Prostate gland (tissue), 2 donors: ENCODE measurements at regions not wholly inside any gene's neighbourhood (a gene's known extent, or its start where the extent isn't known, plus 50 kb on each side); places are given as distances from the start of the nearest gene placed in this dataset.

Experiments used
- CTCF ChIP-seq, 4 experiments: fragments of 200-600 bp in 2 of 4; fragments of 450-650 bp in 2 of 4; sonication (generic) in 2 of 4; IDR thresholded peaks; 1 replicate in 3 of 4; 2 replicates in 1 of 4; pipeline ENCODE4 v1.5.1; 2016 to 2019; ENCODE audit warnings: antibody characterized with exemption in 4 of 4, mild to moderate bottlenecking in 2 of 4, moderate library complexity in 2 of 4
- POLR2A ChIP-seq: fragments of 450-650 bp; IDR thresholded peaks from one replicate; pipeline ENCODE4 v1.6.1; 2016; ENCODE audit warnings: antibody characterized with exemption, mild to moderate bottlenecking

- TF ChIP-seq CTCF (IDR thresholded peaks at IDR 0.05) (no peak), POLR2A (no peak)
Observed at GRCh38 chrX:110448459-110448858, 89.8 kb downstream of the RTL9 start.
